GM23338 (cell line): ENCODE measurements at regions not wholly inside any gene's neighbourhood (a gene's known extent, or its start where the extent isn't known, plus 50 kb on each side); places are given as distances from the start of the nearest gene placed in this dataset.

ENCODE experiments used
- ATAC-seq: fragments of 200-7000 bp; cut with Tn5 transposase; 3 replicates; pipeline ENCODE4 v1.9.1; 2020
- DNase-seq: peaks from one replicate; pipeline ENCODE4 v3.0.0-alpha.2; 2015; ENCODE audit warnings: low spot score
- H2AFZ ChIP-seq: fragments of 200-600 bp; sonication (generic); 2 replicates; pipeline ENCODE4 v1.8.0; 2016; ENCODE audit warnings: antibody characterized with exemption, mild to moderate bottlenecking, moderate library complexity
- H3F3A ChIP-seq: fragments of 200-600 bp; sonication (generic); replicated peaks from 2 replicates; pipeline ENCODE4 v1.8.0; 2017; ENCODE audit warnings: antibody characterized with exemption, mixed run types, low read depth
- H3K27ac ChIP-seq: fragments of 200-600 bp; sonication (generic); 2 replicates; pipeline ENCODE4 v1.6.1; 2016; ENCODE audit warnings: low read depth
- H3K27me3 ChIP-seq: fragments of 200-600 bp; sonication (generic); 2 replicates; pipeline ENCODE4 v1.8.0; 2016; ENCODE audit warnings: mild to moderate bottlenecking, mixed run types, moderate library complexity; ENCODE audit not compliant: insufficient read depth
- H3K36me3 ChIP-seq: fragments of 200-600 bp; sonication (generic); 2 replicates; pipeline ENCODE4 v1.8.0; 2016; ENCODE audit warnings: mild to moderate bottlenecking; ENCODE audit not compliant: insufficient read depth
- H3K4me1 ChIP-seq: fragments of 200-600 bp; sonication (generic); 2 replicates; pipeline ENCODE4 v1.8.0; 2016; ENCODE audit warnings: mild to moderate bottlenecking, moderate library complexity; ENCODE audit not compliant: insufficient read depth
- H3K4me2 ChIP-seq: fragments of 200-600 bp; sonication (generic); 2 replicates; pipeline ENCODE4 v1.7.1; 2017; ENCODE audit warnings: mixed run types
- H3K4me3 ChIP-seq: fragments of 200-600 bp; sonication (generic); 2 replicates; pipeline ENCODE4 v1.6.1; 2016; ENCODE audit warnings: mixed run types
- H3K79me2 ChIP-seq: fragments of 200-600 bp; sonication (generic); replicated peaks from 2 replicates; pipeline ENCODE4 v1.8.0; 2017; ENCODE audit warnings: mild to moderate bottlenecking; ENCODE audit not compliant: insufficient read depth
- H3K9me2 ChIP-seq: fragments of 200-600 bp; sonication (generic); 2 replicates; pipeline ENCODE4 v1.8.0; 2017; ENCODE audit not compliant: insufficient read depth
- H4K20me1 ChIP-seq: fragments of 200-600 bp; sonication (generic); replicated peaks from 2 replicates; pipeline ENCODE4 v1.8.0; 2017; ENCODE audit warnings: mild to moderate bottlenecking; ENCODE audit not compliant: insufficient read depth
- H3K27ac Mint-ChIP-seq: 2 replicates; pipeline ENCODE4 v1.8.0; 2020; ENCODE audit warnings: inconsistent platforms, mild to moderate bottlenecking, moderate library complexity, mixed read lengths
- H3K27me3 Mint-ChIP-seq: 3 replicates; pipeline ENCODE4 v1.8.0; 2022; ENCODE audit warnings: low read depth, mild to moderate bottlenecking, moderate library complexity, mixed read lengths, inconsistent platforms; ENCODE audit not compliant: insufficient read depth, poor library complexity
- H3K36me3 Mint-ChIP-seq: 3 replicates; pipeline ENCODE4 v1.8.0; 2021; ENCODE audit warnings: low read depth, mild to moderate bottlenecking, inconsistent platforms, moderate library complexity, mixed read lengths
- H3K4me1 Mint-ChIP-seq: 3 replicates; pipeline ENCODE4 v1.8.0; 2020; ENCODE audit warnings: mild to moderate bottlenecking, inconsistent platforms, mixed read lengths
- H3K4me3 Mint-ChIP-seq: 3 replicates; pipeline ENCODE4 v1.8.0; 2021; ENCODE audit warnings: moderate library complexity, mild to moderate bottlenecking, inconsistent platforms, mixed read lengths
- H3K9me3 Mint-ChIP-seq: 3 replicates; pipeline ENCODE4 v1.8.0; 2020; ENCODE audit warnings: moderate library complexity, mild to moderate bottlenecking, inconsistent platforms, mixed read lengths
- CREB1 ChIP-seq: fragments of 250-450 bp; sonication (Bioruptor Pico); IDR thresholded peaks from 2 replicates; pipeline ENCODE4 v1.5.0; 2020; ENCODE audit warnings: low read depth, mild to moderate bottlenecking, moderate library complexity
- ETS1 ChIP-seq: IDR thresholded peaks from 2 replicates; pipeline ENCODE4 v1.6.1; 2016; ENCODE audit warnings: antibody characterized with exemption
- EZH2 ChIP-seq: fragments of 200-600 bp; sonication (generic); IDR thresholded peaks from one replicate; pipeline ENCODE4 v1.8.0; 2017; ENCODE audit warnings: antibody characterized with exemption, mild to moderate bottlenecking, low read depth; ENCODE audit not compliant: unreplicated experiment
- EZH2phosphoT487 ChIP-seq: fragments of 200-600 bp; sonication (generic); IDR thresholded peaks from one replicate; pipeline ENCODE4 v1.8.1; 2018; ENCODE audit warnings: antibody characterized with exemption; ENCODE audit not compliant: unreplicated experiment
- JUNB ChIP-seq: IDR thresholded peaks from one replicate; pipeline ENCODE4 v1.6.1; 2016; ENCODE audit warnings: antibody characterized with exemption; ENCODE audit not compliant: unreplicated experiment
- NANOG ChIP-seq: IDR thresholded peaks from 2 replicates; pipeline ENCODE4 v1.6.1; 2016; ENCODE audit warnings: antibody characterized with exemption, borderline replicate concordance
- POLR2AphosphoS5 ChIP-seq: IDR thresholded peaks from 2 replicates; pipeline ENCODE4 v1.6.1; 2016; ENCODE audit warnings: antibody characterized with exemption, low read depth
- STAT1 ChIP-seq: IDR thresholded peaks from one replicate; pipeline ENCODE4 v1.6.1; 2016; ENCODE audit warnings: antibody characterized with exemption; ENCODE audit not compliant: unreplicated experiment
- ZNF114 ChIP-seq: fragments of 250-450 bp; sonication (Bioruptor Pico); IDR thresholded peaks from 2 replicates; pipeline ENCODE4 v1.5.0; 2020; ENCODE audit warnings: mild to moderate bottlenecking, moderate library complexity
- ZNF331 ChIP-seq: fragments of 250-450 bp; sonication (Bioruptor Pico); IDR thresholded peaks from 2 replicates; pipeline ENCODE4 v1.5.0; 2020; ENCODE audit warnings: low read depth, mild to moderate bottlenecking, moderate library complexity
- ZNF462 ChIP-seq: fragments of 250-450 bp; sonication (Bioruptor Pico); IDR thresholded peaks from 2 replicates; pipeline ENCODE4 v1.5.0; 2020; ENCODE audit warnings: mild to moderate bottlenecking, moderate library complexity
- TF ChIP-seq, protein P1 (sequence below), 2 experiments: fragments of 200-600 bp in 1 of 2; sonication (generic) in 1 of 2; conservative IDR thresholded peaks; 2 replicates each; pipeline versions ENCODE4 v1.5.1 to v1.6.1; 2016 to 2017; ENCODE audit warnings: antibody characterized with exemption in 2 of 2, low read depth in 2 of 2, mild to moderate bottlenecking in 2 of 2, moderate library complexity in 1 of 2
- TF ChIP-seq, protein P2 (sequence below): IDR thresholded peaks from one replicate; pipeline ENCODE4 v1.6.1; 2018; ENCODE audit warnings: antibody characterized with exemption; ENCODE audit not compliant: unreplicated experiment

DNA sequence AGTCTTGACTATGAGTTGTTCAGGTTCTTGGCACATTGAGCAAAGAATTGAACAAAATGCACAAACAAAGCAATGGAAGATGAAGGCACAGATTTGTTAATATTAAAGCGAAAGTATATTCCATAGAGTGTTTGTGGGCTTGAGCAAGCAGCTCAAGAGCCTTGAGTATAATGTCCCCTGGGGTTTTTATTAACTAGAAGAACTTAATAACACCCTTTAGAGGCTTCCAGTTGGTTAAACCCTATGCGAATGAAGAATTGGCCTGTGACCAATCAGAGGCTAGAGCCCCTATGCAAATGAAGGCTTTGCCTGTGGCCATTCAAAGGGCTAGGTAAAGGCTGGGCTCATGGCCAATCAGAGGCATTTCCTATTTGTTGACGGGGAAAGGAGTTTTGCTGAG, 135.3 kb upstream of the IL12B start:
- Mint-ChIP-seq H3K4me3 (no peak overlapping the region), H3K4me1 (no peaks in the 10 kb centered on the region), H3K9me3 (no peaks in the 10 kb centered on the region), H3K36me3 (no peaks in the 10 kb centered on the region), H3K27me3 (peaks cover 1% of the 10 kb centered on the region), H3K27ac (no peak overlapping the region)
- H3K79me2 ChIP-seq = no peaks in the 10 kb centered on the region
- H3F3A ChIP-seq = no peaks in the 10 kb centered on the region
- no peak overlapping the region for H3K4me3 ChIP-seq
- no peak overlapping the region for H2AFZ ChIP-seq
- no peak overlapping the region for H3K27ac ChIP-seq
- ATAC-seq (no peak), DNase-seq (no peak)
- no peaks in the 10 kb centered on the region for H3K4me1 ChIP-seq
- H3K36me3 ChIP-seq = no peaks in the 10 kb centered on the region
- H3K27me3 ChIP-seq = no peaks in the 10 kb centered on the region
- H4K20me1 ChIP-seq = no peaks in the 10 kb centered on the region
- no peak overlapping the region for H3K4me2 ChIP-seq
- H3K9me2 ChIP-seq = peaks cover 5% of the 10 kb centered on the region; the same call in 1 of the 2 replicates
- TF ChIP-seq POLR2AphosphoS5 = no peak
- TF ChIP-seq, protein P1, sequence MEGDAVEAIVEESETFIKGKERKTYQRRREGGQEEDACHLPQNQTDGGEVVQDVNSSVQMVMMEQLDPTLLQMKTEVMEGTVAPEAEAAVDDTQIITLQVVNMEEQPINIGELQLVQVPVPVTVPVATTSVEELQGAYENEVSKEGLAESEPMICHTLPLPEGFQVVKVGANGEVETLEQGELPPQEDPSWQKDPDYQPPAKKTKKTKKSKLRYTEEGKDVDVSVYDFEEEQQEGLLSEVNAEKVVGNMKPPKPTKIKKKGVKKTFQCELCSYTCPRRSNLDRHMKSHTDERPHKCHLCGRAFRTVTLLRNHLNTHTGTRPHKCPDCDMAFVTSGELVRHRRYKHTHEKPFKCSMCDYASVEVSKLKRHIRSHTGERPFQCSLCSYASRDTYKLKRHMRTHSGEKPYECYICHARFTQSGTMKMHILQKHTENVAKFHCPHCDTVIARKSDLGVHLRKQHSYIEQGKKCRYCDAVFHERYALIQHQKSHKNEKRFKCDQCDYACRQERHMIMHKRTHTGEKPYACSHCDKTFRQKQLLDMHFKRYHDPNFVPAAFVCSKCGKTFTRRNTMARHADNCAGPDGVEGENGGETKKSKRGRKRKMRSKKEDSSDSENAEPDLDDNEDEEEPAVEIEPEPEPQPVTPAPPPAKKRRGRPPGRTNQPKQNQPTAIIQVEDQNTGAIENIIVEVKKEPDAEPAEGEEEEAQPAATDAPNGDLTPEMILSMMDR (conservative IDR thresholded peaks at IDR 0.05; ENCODE audit: low read depth in 2 of 2) = no peak
- TF ChIP-seq ZNF462 (CRISPR knock-in tag) = no peak
- TF ChIP-seq ZNF114 (CRISPR knock-in tag) = no peak
- TF ChIP-seq STAT1 = no peak
- TF ChIP-seq ETS1 = no peak
- TF ChIP-seq ZNF331 (CRISPR knock-in tag) = no peak
- TF ChIP-seq CREB1 (CRISPR knock-in tag) = no peak
- TF ChIP-seq JUNB = no peak
- TF ChIP-seq, protein P2, sequence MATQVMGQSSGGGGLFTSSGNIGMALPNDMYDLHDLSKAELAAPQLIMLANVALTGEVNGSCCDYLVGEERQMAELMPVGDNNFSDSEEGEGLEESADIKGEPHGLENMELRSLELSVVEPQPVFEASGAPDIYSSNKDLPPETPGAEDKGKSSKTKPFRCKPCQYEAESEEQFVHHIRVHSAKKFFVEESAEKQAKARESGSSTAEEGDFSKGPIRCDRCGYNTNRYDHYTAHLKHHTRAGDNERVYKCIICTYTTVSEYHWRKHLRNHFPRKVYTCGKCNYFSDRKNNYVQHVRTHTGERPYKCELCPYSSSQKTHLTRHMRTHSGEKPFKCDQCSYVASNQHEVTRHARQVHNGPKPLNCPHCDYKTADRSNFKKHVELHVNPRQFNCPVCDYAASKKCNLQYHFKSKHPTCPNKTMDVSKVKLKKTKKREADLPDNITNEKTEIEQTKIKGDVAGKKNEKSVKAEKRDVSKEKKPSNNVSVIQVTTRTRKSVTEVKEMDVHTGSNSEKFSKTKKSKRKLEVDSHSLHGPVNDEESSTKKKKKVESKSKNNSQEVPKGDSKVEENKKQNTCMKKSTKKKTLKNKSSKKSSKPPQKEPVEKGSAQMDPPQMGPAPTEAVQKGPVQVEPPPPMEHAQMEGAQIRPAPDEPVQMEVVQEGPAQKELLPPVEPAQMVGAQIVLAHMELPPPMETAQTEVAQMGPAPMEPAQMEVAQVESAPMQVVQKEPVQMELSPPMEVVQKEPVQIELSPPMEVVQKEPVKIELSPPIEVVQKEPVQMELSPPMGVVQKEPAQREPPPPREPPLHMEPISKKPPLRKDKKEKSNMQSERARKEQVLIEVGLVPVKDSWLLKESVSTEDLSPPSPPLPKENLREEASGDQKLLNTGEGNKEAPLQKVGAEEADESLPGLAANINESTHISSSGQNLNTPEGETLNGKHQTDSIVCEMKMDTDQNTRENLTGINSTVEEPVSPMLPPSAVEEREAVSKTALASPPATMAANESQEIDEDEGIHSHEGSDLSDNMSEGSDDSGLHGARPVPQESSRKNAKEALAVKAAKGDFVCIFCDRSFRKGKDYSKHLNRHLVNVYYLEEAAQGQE = no peak
- TF ChIP-seq EZH2 = no peak
- TF ChIP-seq EZH2phosphoT487 = no peak
- TF ChIP-seq NANOG = no peak
